Type B pancreatic cell (in vitro differentiated cells): ENCODE measurements at regions not wholly inside any gene's neighbourhood (a gene's known extent, or its start where the extent isn't known, plus 50 kb on each side); places are given as distances from the start of the nearest gene placed in this dataset.
A peak's percentile ranks its signal among the peaks of the same experiment; 100 is the strongest.

ENCODE experiments used
- DNase-seq: peaks from one replicate; pipeline ENCODE4 v3.0.0; 2021; ENCODE audit warnings: mixed read lengths; ENCODE audit not compliant: unreplicated experiment; ENCODE audit errors: extremely low spot score
- H3K27ac Mint-ChIP-seq: 2 replicates; pipeline ENCODE4 v1.8.0; 2021; ENCODE audit warnings: mild to moderate bottlenecking, mixed read lengths
- H3K27me3 Mint-ChIP-seq: 2 replicates; pipeline ENCODE4 v1.8.0; 2021; ENCODE audit warnings: mixed read lengths
- H3K36me3 Mint-ChIP-seq: 2 replicates; pipeline ENCODE4 v1.8.0; 2021; ENCODE audit warnings: mixed read lengths
- H3K4me1 Mint-ChIP-seq: one replicate; pipeline ENCODE4 v1.8.0; 2021; ENCODE audit warnings: mixed read lengths; ENCODE audit not compliant: unreplicated experiment
- H3K4me3 Mint-ChIP-seq: 2 replicates; pipeline ENCODE4 v1.8.0; 2021; ENCODE audit warnings: mild to moderate bottlenecking, mixed read lengths
- H3K9me3 Mint-ChIP-seq: 2 replicates; pipeline ENCODE4 v1.8.0; 2021; ENCODE audit warnings: mixed read lengths
- CTCF ChIP-seq: fragments of 200-600 bp; sonication (generic); conservative IDR thresholded peaks from 2 replicates; pipeline ENCODE4 v1.5.0; 2021; ENCODE audit warnings: antibody characterized with exemption, mild to moderate bottlenecking

- TF ChIP-seq CTCF, result no peak
- no peak for DNase-seq
- no peaks in the 10 kb centered on the region for H3K9me3 Mint-ChIP-seq
- no peak overlapping the region for H3K27ac Mint-ChIP-seq
- H3K36me3 Mint-ChIP-seq, result no peaks in the 10 kb centered on the region
- H3K27me3 Mint-ChIP-seq, result peaks cover 2% of the 10 kb centered on the region
- no peak overlapping the region for H3K4me3 Mint-ChIP-seq
- no peaks in the 10 kb centered on the region for H3K4me1 Mint-ChIP-seq
These were observed 322.0 kb upstream of the FKBP1C start for GRCh38 chr6:62889240-62889639.

- no peaks in the 10 kb centered on the region for H3K9me3 Mint-ChIP-seq
- no peaks in the 10 kb centered on the region for H3K4me1 Mint-ChIP-seq
- peak; percentile 87 for TF ChIP-seq CTCF
These were observed 320.1 kb upstream of the FKBP1C start for GRCh38 chr6:62891065-62891647.

GRCh38 chr6:62894114-62894513 is 317.2 kb upstream of the FKBP1C start:
- Mint-ChIP-seq H3K9me3 (no peaks in the 10 kb centered on the region), H3K4me1 (no peaks in the 10 kb centered on the region), H3K36me3 (no peaks in the 10 kb centered on the region), H3K27ac (no peak overlapping the region), H3K4me3 (no peak overlapping the region), H3K27me3 (no peaks in the 10 kb centered on the region)
- no peak for DNase-seq
- no peak for TF ChIP-seq CTCF

More at GRCh38 chr6:62891065-62891647, 320.1 kb upstream of the FKBP1C start:
- Mint-ChIP-seq H3K36me3 (no peaks in the 10 kb centered on the region), H3K4me3 (no peak overlapping the region), H3K27ac (no peak overlapping the region), H3K27me3 (peaks cover 2% of the 10 kb centered on the region)
- no peak for DNase-seq

- Mint-ChIP-seq H3K27me3 (no peaks in the 10 kb centered on the region), H3K9me3 (no peaks in the 10 kb centered on the region), H3K36me3 (no peaks in the 10 kb centered on the region), H3K27ac (no peak overlapping the region), H3K4me1 (no peaks in the 10 kb centered on the region), H3K4me3 (no peak overlapping the region)
- TF ChIP-seq CTCF, result no peak
- DNase-seq, result no peak
These were observed 308.0 kb upstream of the FKBP1C start for GRCh38 chr6:62903266-62903665.

GRCh38 chr6:62904687-62905086 is 306.6 kb upstream of the FKBP1C start:
- TF ChIP-seq CTCF, result no peak
- no peaks in the 10 kb centered on the region for H3K9me3 Mint-ChIP-seq
- no peaks in the 10 kb centered on the region for H3K4me1 Mint-ChIP-seq
- no peak overlapping the region for H3K27ac Mint-ChIP-seq
- DNase-seq, result no peak
- no peaks in the 10 kb centered on the region for H3K27me3 Mint-ChIP-seq
- no peak overlapping the region for H3K4me3 Mint-ChIP-seq
- H3K36me3 Mint-ChIP-seq, result no peaks in the 10 kb centered on the region

- Mint-ChIP-seq H3K4me1 (no peaks in the 10 kb centered on the region), H3K9me3 (no peaks in the 10 kb centered on the region), H3K36me3 (no peaks in the 10 kb centered on the region), H3K27me3 (no peaks in the 10 kb centered on the region), H3K4me3 (no peak overlapping the region), H3K27ac (no peak overlapping the region)
- no peak for DNase-seq
- TF ChIP-seq CTCF, result no peak
These were observed 296.7 kb upstream of the FKBP1C start for GRCh38 chr6:62914530-62914929.
